Mesenchymal stem cell (in vitro differentiated cells and primary cell): ENCODE measurements at regions not wholly inside any gene's neighbourhood (a gene's known extent, or its start where the extent isn't known, plus 50 kb on each side); places are given as distances from the start of the nearest gene placed in this dataset.

ENCODE experiments used
- DNase-seq: peaks from one replicate; pipeline ENCODE4 v3.0.0-alpha.2; 2013
- H2AFZ ChIP-seq: one replicate; pipeline ENCODE4 v1.6.1; 2013; ENCODE audit warnings: low read depth, mild to moderate bottlenecking, control low read depth, inconsistent platforms, low read length, moderate library complexity
- H2AK5ac ChIP-seq: 2 replicates; pipeline ENCODE4 v1.6.1; 2013; ENCODE audit warnings: low read length, moderate library complexity, mild to moderate bottlenecking, inconsistent platforms; ENCODE audit not compliant: severe bottlenecking
- H2BK120ac ChIP-seq: one replicate; pipeline ENCODE4 v1.6.1; 2013; ENCODE audit warnings: low read depth, mild to moderate bottlenecking, inconsistent platforms, low read length, moderate library complexity
- H2BK12ac ChIP-seq, 2 experiments: one replicate each; pipeline ENCODE4 v1.6.1; 2013; ENCODE audit warnings: inconsistent platforms in 2 of 2, low read length in 2 of 2, mild to moderate bottlenecking in 2 of 2, moderate library complexity in 2 of 2, control low read depth in 1 of 2
- H2BK15ac ChIP-seq: one replicate; pipeline ENCODE4 v1.6.1; 2013; ENCODE audit warnings: mild to moderate bottlenecking, low read depth, inconsistent platforms; ENCODE audit not compliant: poor library complexity, severe bottlenecking
- H2BK5ac ChIP-seq: 2 replicates; pipeline ENCODE4 v1.6.1; 2013; ENCODE audit warnings: low read depth, mild to moderate bottlenecking, low read length, control low read depth, inconsistent platforms; ENCODE audit not compliant: poor library complexity, severe bottlenecking
- H3K14ac ChIP-seq, 2 experiments: one replicate each; pipeline ENCODE4 v1.6.1; 2013; ENCODE audit warnings: inconsistent platforms in 2 of 2, low read length in 2 of 2, control low read depth in 1 of 2, mild to moderate bottlenecking in 1 of 2, moderate library complexity in 1 of 2
- H3K18ac ChIP-seq, 2 experiments: one replicate each; pipeline ENCODE4 v1.6.1; 2013; ENCODE audit warnings: inconsistent platforms in 2 of 2, low read length in 2 of 2, control low read depth in 1 of 2, low read depth in 1 of 2, mild to moderate bottlenecking in 1 of 2
- H3K23ac ChIP-seq, 2 experiments: one replicate each; pipeline ENCODE4 v1.6.1; 2013; ENCODE audit warnings: inconsistent platforms in 2 of 2, low read length in 2 of 2, mild to moderate bottlenecking in 2 of 2, moderate library complexity in 2 of 2, control low read depth in 1 of 2
- H3K27ac ChIP-seq: 2 replicates; pipeline ENCODE4 v1.5.1; 2013; ENCODE audit warnings: mild to moderate bottlenecking, moderate library complexity, low read length, control low read depth, inconsistent platforms; ENCODE audit not compliant: poor library complexity, severe bottlenecking
- H3K27me3 ChIP-seq, 2 experiments: 2 replicates each; pipeline versions ENCODE4 v1.6.1 to v1.7.0; 2013; ENCODE audit warnings: low read length in 2 of 2, mild to moderate bottlenecking in 2 of 2, moderate library complexity in 2 of 2, control low read depth in 1 of 2, inconsistent platforms in 1 of 2; ENCODE audit not compliant: control insufficient read depth in 1 of 2, insufficient read depth in 1 of 2
- H3K36me3 ChIP-seq, 2 experiments: 2 replicates each; pipeline versions ENCODE4 v1.6.1 to v1.7.0; 2013; ENCODE audit warnings: low read length in 2 of 2, control low read depth in 1 of 2, inconsistent platforms in 1 of 2, low read depth in 1 of 2, mild to moderate bottlenecking in 1 of 2; ENCODE audit not compliant: insufficient read depth in 2 of 2, control insufficient read depth in 1 of 2
- H3K4ac ChIP-seq, 2 experiments: one replicate each; pipeline ENCODE4 v1.6.1; 2013; ENCODE audit warnings: inconsistent platforms in 2 of 2, low read length in 2 of 2, mild to moderate bottlenecking in 2 of 2, moderate library complexity in 2 of 2, control low read depth in 1 of 2, low read depth in 1 of 2
- H3K4me1 ChIP-seq: 2 replicates; pipeline ENCODE4 v1.6.1; 2013; ENCODE audit warnings: low read depth, low read length, control low read depth; ENCODE audit not compliant: control insufficient read depth, insufficient read depth
- H3K4me2 ChIP-seq: 2 replicates; pipeline ENCODE4 v1.6.1; 2013; ENCODE audit warnings: low read length, mild to moderate bottlenecking, inconsistent platforms; ENCODE audit not compliant: poor library complexity, severe bottlenecking
- H3K4me3 ChIP-seq, 2 experiments: 2 replicates each; pipeline versions ENCODE4 v1.5.1 to v1.7.0; 2013; ENCODE audit warnings: low read length in 2 of 2, mild to moderate bottlenecking in 2 of 2, control low read depth in 1 of 2, low read depth in 1 of 2; ENCODE audit not compliant: insufficient read depth in 1 of 2
- H3K79me1 ChIP-seq: replicated peaks from 2 replicates; pipeline ENCODE4 v1.6.1; 2013; ENCODE audit warnings: mild to moderate bottlenecking, control low read depth, low read length, inconsistent platforms; ENCODE audit not compliant: poor library complexity, severe bottlenecking
- H3K9ac ChIP-seq: 2 replicates; pipeline ENCODE4 v1.7.0; 2013; ENCODE audit warnings: mild to moderate bottlenecking, low read length, moderate library complexity
- H3K9me3 ChIP-seq: 2 replicates; pipeline ENCODE4 v1.7.0; 2013; ENCODE audit warnings: mild to moderate bottlenecking, low read length; ENCODE audit not compliant: control insufficient read depth
- H4K8ac ChIP-seq: one replicate; pipeline ENCODE4 v1.6.1; 2013; ENCODE audit warnings: inconsistent platforms, mild to moderate bottlenecking, low read length, moderate library complexity
- H4K91ac ChIP-seq: one replicate; pipeline ENCODE4 v1.6.1; 2013; ENCODE audit warnings: mild to moderate bottlenecking, low read length, inconsistent platforms
- WGBS: methylation state at CpG from one replicate; pipeline ENCODE4 v1.1.7; 2013; ENCODE audit warnings: mixed read lengths; 5-methylcytosine and 5-hydroxymethylcytosine counted together

- Histone ChIP-seq H3K27ac (peak overlapping the region; percentile 17), H3K27me3 (no peaks in the 10 kb centered on the region), H3K4me3 (no peak overlapping the region), H2BK120ac (peak overlapping the region; percentile 59), H3K14ac (no peak overlapping the region), H3K36me3 (no peaks in the 10 kb centered on the region), H2AK5ac (no peak overlapping the region), H3K4ac (no peak overlapping the region), H3K79me1 (no peaks in the 10 kb centered on the region), H3K9me3 (peaks cover 4% of the 10 kb centered on the region), H3K9ac (no peak overlapping the region), H3K23ac (no peak overlapping the region), H3K4me2 (no peak overlapping the region), H2BK15ac (peak overlapping the region; percentile 67), H3K4me1 (peaks cover 3% of the 10 kb centered on the region), H2AFZ (no peak overlapping the region), H4K91ac (peak overlapping the region; percentile 59), H2BK5ac (no peak overlapping the region), H4K8ac (no peak overlapping the region), H2BK12ac (peak overlapping the region; percentile 86 to 93), H3K18ac (peak overlapping the region; percentile 43 to 84)
- WGBS: 84% methylated on average over 2 of the region's 2 CpGs
- no peak for DNase-seq
These were observed 388.5 kb upstream of the PAPPA start for GRCh38 chr9:115765060-115765459.

- Histone ChIP-seq H3K27ac (no peak overlapping the region), H3K18ac (peak overlapping the region in 1 of 2 experiments; percentile 48), H3K79me1 (no peaks in the 10 kb centered on the region), H3K4me2 (no peak overlapping the region), H3K36me3 (no peaks in the 10 kb centered on the region), H2BK120ac (no peak overlapping the region), H2AK5ac (no peak overlapping the region), H3K9ac (no peak overlapping the region), H3K4me3 (no peak overlapping the region), H2BK12ac (no peak overlapping the region), H2BK5ac (no peak overlapping the region), H4K91ac (no peak overlapping the region), H4K8ac (no peak overlapping the region), H2BK15ac (no peak overlapping the region), H2AFZ (no peak overlapping the region), H3K23ac (no peak overlapping the region), H3K4me1 (peaks cover 3% of the 10 kb centered on the region), H3K9me3 (peaks cover 4% of the 10 kb centered on the region), H3K27me3 (no peaks in the 10 kb centered on the region), H3K4ac (no peak overlapping the region), H3K14ac (no peak overlapping the region)
- WGBS: 7% methylated on average over 4 of the region's 5 CpGs
- DNase-seq: peak; percentile 77
These were observed 387.1 kb upstream of the PAPPA start for GRCh38 chr9:115766370-115766955.

GRCh38 chr9:115770521-115770920 lies 383.1 kb upstream of the PAPPA start:
- 85% methylated on average over 1 of the region's 2 CpGs for WGBS
- no peak overlapping the region for H3K23ac ChIP-seq
- H3K9ac ChIP-seq: no peak overlapping the region
- no peaks in the 10 kb centered on the region for H3K36me3 ChIP-seq
- H2AFZ ChIP-seq: no peak overlapping the region
- H3K18ac ChIP-seq: no peak overlapping the region
- DNase-seq: peak; percentile 39
- no peak overlapping the region for H2BK15ac ChIP-seq
- no peak overlapping the region for H4K91ac ChIP-seq
- H3K4me2 ChIP-seq: no peak overlapping the region
- no peak overlapping the region for H3K4me3 ChIP-seq
- no peak overlapping the region for H3K14ac ChIP-seq
- no peaks in the 10 kb centered on the region for H3K27me3 ChIP-seq
- H3K4ac ChIP-seq: no peak overlapping the region
- H3K79me1 ChIP-seq: no peaks in the 10 kb centered on the region
- H2AK5ac ChIP-seq: no peak overlapping the region
- H4K8ac ChIP-seq: no peak overlapping the region
- H3K27ac ChIP-seq: no peak overlapping the region
- H2BK5ac ChIP-seq: no peak overlapping the region
- H3K4me1 ChIP-seq: no peaks in the 10 kb centered on the region
- H2BK120ac ChIP-seq: no peak overlapping the region
- no peak overlapping the region for H2BK12ac ChIP-seq
- H3K9me3 ChIP-seq: peaks cover 4% of the 10 kb centered on the region

- Histone ChIP-seq H3K14ac (no peak overlapping the region), H3K23ac (no peak overlapping the region), H3K4me1 (no peaks in the 10 kb centered on the region), H2AK5ac (no peak overlapping the region), H2BK15ac (no peak overlapping the region), H3K9me3 (no peaks in the 10 kb centered on the region), H3K4me2 (no peak overlapping the region), H2BK12ac (peak overlapping the region in 1 of 2 experiments; percentile 9), H3K4ac (no peak overlapping the region), H4K8ac (no peak overlapping the region), H3K18ac (no peak overlapping the region), H3K27me3 (no peaks in the 10 kb centered on the region), H4K91ac (no peak overlapping the region), H3K36me3 (no peaks in the 10 kb centered on the region), H3K9ac (no peak overlapping the region), H3K27ac (no peak overlapping the region), H2AFZ (no peak overlapping the region), H3K4me3 (no peak overlapping the region), H2BK120ac (no peak overlapping the region), H2BK5ac (no peak overlapping the region), H3K79me1 (no peaks in the 10 kb centered on the region)
- DNase-seq: no peak
- WGBS: 81% methylated on average over 1 of the region's 2 CpGs
These were observed 377.9 kb upstream of the PAPPA start for GRCh38 chr9:115775659-115776058.
